Activated gamma-delta T cell (primary cell): ENCODE measurements at regions not wholly inside any gene's neighbourhood (a gene's known extent, or its start where the extent isn't known, plus 50 kb on each side); places are given as distances from the start of the nearest gene placed in this dataset.

Source experiments
- DNase-seq: peaks from one replicate; lab custom pipeline; 2025; lab: John Stamatoyannopoulos, UW

- DNase-seq = no peak
Observed at GRCh38 chr18:46294318-46294717, 190.1 kb downstream of the HAUS1 start.

DNA sequence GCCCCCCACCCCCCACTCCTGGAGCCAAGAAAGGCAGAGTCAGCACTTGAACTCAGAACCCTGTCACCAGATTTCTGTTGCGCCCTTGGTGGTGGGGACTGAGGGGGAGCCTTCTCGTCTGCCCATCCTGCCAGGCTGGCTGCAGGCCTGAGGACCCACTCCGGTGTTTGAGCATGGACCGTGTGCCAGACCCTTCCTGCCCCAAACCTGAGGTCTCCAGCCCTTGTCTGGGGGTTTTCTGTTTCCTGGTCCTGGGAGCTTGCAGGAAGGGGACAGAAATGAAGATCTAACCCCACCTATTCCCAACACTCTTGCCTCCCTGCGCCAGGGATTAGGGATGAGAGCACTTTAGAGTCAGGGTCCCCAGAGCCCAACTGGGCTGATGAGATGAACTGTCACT is 190.6 kb downstream of the HAUS1 start:
- DNase-seq = no peak

- no peak for DNase-seq
Observed at GRCh38 chr18:46295416-46295815, 191.2 kb downstream of the HAUS1 start.

- DNase-seq = no peak
Observed at GRCh38 chr18:46296656-46297055, 192.5 kb downstream of the HAUS1 start.

DNA sequence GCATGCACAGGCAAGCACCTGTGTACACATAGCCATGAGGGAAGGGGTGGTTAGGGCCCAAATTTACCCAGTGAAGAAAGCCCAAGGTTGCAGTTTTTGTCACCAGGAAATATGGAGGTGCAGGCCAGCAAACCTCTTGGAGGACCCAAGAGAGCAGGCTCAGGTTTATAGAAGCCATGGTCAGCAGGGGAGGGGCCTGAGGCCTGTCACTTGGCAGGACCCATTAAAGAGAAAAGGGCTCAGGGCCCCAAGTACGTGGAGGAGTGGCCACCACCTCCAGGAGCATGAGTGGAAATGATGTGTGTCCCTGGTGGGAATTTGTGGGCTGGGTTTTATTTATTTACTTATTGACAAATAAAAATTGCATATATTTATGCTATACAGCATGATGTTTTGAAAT is 192.9 kb downstream of the HAUS1 start:
- no peak for DNase-seq

- DNase-seq = no peak
Observed at GRCh38 chr18:46297621-46298020, 193.4 kb downstream of the HAUS1 start.

DNA sequence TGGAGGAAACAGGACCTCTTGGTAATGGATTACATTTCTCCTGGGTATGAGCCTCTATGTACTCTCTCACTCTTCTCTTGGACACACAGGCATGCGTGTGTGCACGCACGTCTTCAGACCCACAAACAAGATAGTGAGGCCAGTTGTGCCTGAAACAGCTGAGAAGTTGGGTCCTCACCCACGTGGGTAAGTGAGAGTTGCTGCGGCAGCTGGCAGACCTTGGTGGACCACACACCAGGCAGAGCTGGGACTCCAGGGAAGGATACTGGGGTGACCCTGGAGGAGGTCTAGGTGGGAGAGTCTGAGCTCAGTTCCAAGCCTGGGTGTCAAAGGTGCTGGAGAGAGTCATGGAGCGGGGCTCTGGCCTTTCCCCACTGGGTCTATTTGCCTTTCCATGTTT is 194.3 kb downstream of the HAUS1 start:
- DNase-seq = no peak

- no peak for DNase-seq
Observed at GRCh38 chr18:46299465-46300008, 195.4 kb downstream of the HAUS1 start.

GRCh38 chr18:46301081-46301480 is 196.9 kb downstream of the HAUS1 start:
- DNase-seq = no peak

GRCh38 chr18:46301571-46301970 is 197.4 kb downstream of the HAUS1 start:
- DNase-seq = no peak

DNA sequence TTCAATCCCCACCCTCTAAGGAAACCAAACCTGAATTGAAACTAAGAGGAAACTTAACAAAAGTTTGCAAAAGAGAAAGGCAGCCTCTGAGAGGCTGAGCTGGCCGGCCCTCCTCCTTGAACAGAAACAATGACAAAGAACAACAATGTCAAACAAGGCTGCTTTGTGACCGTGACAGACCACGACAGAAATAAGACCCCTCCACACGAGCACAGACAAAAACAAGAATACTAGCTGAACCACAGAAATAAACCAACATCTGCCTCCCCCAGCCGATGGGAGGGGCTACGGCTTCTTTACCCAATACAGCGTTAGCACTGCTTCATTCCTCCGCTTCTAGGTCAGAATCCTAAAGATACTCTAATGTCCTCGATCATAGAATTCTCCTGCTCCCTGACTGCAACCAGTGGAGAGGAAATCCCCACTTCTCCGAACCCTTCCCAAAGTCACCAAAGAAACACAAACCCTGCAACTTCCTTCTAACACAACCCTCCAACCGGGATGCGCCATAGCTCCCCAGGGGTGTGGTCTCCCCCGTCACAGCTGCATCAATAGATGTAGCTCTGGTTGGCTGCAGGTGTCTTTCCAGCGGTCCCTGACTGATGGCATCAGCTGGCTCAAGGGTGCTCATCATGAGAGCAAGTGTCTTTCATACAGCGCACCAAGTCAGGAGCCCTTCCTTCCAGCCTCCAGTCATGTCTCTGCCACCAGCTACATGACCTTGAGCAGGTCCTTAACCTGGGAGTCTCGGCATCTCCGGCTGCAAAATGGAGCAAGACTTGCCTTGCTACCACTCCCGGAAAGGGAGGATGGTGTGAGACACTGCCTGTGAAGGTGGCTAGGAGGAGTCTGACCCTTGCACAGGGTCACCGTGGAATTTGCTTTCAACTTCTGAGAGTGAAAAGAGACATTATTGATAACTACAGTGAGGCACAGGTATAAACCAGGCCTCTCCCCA is 198.6 kb downstream of the HAUS1 start:
- DNase-seq = no peak

DNA sequence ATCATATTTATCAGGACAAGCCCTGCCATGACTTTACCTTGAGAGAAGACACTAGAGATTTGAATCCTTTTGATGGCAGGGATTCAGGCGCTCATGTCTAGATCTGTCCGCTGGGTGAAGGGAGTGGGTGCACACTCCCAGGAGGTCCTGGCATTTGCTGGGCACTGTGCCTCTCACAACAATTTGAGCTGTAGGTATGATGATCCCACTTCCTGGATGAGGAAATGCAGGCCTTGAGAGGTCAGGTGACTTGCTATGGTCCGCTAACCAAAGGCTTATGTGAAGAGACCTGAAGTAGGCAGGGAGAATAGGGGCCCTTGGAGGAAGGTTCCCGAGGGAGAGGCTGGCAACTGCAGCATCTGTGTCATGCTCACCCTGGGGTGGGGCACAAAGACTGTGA is 206.1 kb downstream of the HAUS1 start:
- DNase-seq = no peak

GRCh38 chr18:46310675-46311345 is 206.6 kb downstream of the HAUS1 start:
- DNase-seq = no peak

DNA sequence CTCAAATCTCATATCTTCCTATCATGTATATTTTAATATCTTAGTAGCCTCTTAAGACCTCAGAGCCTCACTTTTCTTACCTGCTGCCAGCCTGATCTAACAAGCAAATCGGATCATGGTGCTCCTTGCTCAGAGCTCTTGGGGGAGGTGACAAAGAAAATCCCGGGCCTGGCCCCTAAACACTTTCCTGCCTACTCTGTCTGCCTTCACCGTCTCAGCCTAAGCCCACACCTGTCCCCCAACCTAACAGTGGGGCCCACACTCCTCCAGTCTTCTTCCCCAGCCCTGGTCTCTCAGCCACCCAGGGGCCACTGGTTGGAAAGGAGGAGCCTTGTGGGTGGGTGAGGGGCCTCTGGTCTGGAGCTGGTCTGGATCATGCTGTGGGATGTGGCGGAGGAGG is 207.3 kb downstream of the HAUS1 start:
- DNase-seq = no peak

- no peak for DNase-seq
Observed at GRCh38 chr18:46312221-46312620, 208.0 kb downstream of the HAUS1 start.

- no peak for DNase-seq
Observed at GRCh38 chr18:46313521-46313920, 209.3 kb downstream of the HAUS1 start.

DNA sequence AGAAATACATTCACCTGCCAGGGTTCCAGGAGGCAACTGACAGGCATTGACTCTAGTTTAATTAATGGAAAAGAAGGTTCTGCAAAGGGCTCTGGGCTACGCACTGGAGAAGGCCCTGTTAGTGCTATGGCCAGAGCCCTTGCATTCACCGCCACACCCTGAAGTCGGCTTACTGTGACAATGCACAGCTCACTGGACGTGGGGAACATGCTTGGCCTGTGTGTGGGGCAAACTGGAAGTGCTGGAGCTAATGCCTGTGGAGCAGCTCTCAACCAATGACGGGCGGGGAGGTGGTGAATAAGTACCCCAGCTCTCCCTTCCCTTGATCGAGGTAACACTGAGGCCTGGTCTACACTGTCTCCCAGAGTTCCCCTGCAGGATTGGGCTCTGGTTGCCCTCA is 209.8 kb downstream of the HAUS1 start:
- no peak for DNase-seq

GRCh38 chr18:46315161-46315560 is 211.0 kb downstream of the HAUS1 start:
- DNase-seq = no peak

GRCh38 chr18:46318356-46318755 is 214.2 kb downstream of the HAUS1 start:
- DNase-seq = no peak

DNA sequence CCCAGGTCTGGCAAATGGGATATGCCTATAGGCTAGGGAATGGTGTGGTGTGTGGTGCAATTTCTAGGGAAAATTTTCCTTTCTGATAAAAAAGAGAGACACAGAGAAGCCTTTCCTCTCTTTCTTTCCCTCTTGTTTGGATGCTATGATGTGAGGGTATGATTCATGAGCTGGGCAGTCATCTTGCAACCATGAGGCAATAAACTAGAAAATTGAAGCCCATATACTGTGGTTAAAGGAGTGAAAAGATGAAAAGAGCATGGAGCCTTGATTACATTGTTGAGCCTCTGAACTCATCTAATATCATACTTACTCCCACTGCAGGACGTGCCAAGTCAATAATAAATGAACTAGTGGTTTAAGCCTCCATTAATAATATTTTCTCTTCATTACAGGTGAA is 215.6 kb downstream of the HAUS1 start:
- DNase-seq = no peak

DNA sequence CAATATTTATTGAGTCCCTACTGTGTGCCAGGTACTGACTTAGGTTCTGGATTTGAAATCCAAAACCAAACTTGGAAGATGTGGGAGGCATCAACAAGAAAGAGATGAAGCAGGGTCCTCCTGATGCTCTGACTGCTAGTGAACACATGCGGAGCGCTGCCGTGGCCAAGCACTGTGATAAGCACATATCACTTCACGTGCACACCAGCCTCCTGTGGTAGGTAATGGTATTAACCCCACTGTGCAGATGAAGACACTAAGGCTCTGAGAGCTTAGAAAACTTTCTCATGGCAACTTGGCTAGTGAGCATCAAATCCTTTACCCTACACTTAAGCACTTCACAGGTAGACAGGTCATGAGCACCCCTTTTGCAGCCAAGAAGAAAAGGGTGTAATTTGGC is 216.1 kb downstream of the HAUS1 start:
- no peak for DNase-seq

- DNase-seq = no peak
Observed at GRCh38 chr18:46320928-46321711, 216.9 kb downstream of the HAUS1 start.
